ENCODE measurements at regions not wholly inside any gene's neighbourhood (a gene's known extent, or its start where the extent isn't known, plus 50 kb on each side); places are given as distances from the start of the nearest gene placed in this dataset.

DNA sequence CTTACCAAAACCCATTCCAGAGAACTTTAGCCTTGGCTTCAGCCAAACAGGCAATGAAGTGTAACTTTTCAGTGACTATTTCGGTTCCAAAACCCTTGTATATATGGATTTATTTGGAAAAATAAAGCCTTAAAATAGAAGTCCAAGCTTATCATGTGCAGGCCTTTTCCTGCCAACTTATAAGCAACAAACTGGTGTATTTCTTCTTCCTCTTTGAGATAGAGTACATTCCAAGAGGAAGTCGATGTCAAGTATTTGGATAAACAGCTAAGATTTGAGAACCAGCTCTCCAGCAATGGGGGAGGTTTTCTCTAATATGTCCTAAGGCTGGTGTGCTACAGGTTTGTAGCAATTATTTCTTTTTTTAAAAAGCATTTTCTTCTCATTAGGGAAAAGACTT lies 407.8 kb downstream of the DUSP10 start:
- FAIRE-seq: no peak
- no peak for DNase-seq (ENCODE audit: insufficient read length, low spot score)

DNA sequence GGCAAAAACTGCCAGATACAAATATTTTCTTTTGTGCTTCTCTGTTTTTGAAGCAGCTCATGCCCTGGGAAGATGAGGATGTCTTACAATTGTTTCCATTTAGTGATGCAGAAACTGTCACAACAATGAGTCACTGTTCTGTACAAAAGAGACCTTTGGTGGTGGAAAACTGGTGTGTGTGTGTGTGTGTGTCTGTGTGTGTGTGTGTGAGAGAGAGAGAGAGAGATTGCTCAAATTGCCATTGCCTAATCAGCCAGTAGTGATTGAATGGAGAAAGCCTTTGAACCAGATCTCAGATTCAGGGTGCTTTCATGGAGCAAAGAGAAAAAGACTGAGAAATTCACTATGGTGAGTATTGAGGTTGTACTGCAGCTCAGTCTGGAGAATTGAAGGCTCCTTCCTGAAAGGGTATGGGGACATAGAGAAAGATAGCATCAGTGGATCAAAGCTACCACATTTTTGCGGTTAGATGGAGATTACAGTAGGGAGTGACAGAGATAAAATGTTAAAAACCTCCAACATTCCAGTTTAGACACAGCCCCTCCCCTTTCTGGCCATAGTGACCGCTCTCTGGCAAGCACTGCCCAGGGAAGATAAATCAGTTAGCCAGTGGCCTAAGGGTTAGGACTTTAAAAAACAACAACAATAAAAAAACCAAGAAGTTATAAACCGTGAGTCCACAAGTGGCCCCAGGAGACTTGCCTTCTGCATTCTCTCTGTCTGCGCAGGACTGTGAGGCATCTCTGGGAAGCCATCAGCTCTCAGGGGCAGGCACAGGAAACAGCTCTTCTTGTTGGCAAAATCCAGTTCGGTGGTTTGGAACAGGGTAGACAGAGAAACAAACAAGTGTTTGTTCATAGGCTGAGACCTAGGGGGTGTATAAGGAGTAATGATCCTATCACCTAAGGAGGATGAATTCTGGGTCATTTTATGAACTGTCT lies 406.5 kb downstream of the DUSP10 start:
- DNase-seq (ENCODE audit: insufficient read length, low spot score) (peak; percentile 53), FAIRE-seq (no peak)

GRCh38 chr1:221336126-221336525 lies 405.8 kb downstream of the DUSP10 start:
- FAIRE-seq (no peak), DNase-seq (ENCODE audit: insufficient read length, low spot score) (peak; percentile 19)

DNA sequence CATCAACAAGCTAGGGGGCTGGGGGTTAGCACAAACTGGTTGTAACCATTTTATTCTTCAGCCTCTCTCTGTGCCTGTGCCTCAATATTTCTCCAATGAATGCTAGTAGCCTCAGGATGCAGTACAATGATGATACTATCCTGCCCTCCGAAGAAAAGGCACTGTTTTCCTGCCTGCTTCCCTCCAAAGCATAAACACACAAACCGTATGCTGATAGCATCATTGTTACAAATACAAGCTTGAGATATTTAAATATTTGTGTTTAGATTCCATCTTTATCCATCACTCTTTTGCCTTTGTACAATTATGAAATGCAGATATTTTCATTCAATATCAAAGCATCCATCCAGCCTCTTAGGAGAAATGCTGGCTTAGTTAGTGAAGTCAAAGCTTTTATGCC lies 404.8 kb downstream of the DUSP10 start:
- FAIRE-seq: no peak
- no peak for DNase-seq (ENCODE audit: insufficient read length, low spot score)

- no peak for FAIRE-seq
- no peak for DNase-seq (ENCODE audit: insufficient read length, low spot score)
Measured at GRCh38 chr1:221343136-221343535, 398.8 kb downstream of the DUSP10 start.

DNA sequence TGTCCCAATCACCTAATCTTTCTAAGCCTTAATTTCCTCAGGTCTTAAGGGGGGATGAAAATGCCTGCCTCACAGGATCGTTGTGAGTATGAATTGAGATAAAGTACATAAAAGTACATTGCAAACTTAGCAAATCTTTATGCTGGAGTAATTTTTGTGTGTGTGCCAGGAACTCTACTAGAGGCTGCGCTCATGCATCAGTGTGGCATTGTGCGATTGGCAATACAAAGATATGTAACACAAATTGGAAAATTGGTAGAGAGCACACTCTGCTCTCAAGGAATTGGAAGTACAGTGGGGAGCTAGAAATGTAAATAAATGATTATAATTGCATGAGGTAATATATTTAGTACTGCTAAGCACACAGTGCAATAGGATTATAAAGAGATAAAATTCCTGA lies 398.3 kb downstream of the DUSP10 start:
- no peak for DNase-seq (ENCODE audit: insufficient read length, low spot score)
- no peak for FAIRE-seq

DNA sequence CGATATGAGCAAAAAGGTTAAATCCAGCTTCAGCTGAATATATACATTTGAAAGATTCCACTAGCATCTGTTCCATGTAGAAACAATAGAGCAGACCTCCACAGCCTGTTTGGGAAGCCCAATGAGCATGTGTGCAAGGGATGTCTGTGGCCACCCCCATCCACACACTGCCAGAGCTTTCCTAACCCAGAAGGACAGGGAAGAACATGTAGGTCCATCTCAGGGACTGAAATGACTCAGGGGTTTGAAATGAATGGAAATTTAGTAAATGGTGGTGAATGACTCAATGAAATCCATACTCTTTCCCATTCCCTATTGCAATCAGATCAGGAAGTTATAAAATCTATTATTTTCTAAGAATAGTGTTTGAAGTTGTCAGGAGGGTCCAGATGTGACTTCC lies 397.2 kb downstream of the DUSP10 start:
- DNase-seq (ENCODE audit: insufficient read length, low spot score) (no peak), FAIRE-seq (no peak)

GRCh38 chr1:221347706-221348105 lies 394.2 kb downstream of the DUSP10 start:
- FAIRE-seq: no peak

DNA sequence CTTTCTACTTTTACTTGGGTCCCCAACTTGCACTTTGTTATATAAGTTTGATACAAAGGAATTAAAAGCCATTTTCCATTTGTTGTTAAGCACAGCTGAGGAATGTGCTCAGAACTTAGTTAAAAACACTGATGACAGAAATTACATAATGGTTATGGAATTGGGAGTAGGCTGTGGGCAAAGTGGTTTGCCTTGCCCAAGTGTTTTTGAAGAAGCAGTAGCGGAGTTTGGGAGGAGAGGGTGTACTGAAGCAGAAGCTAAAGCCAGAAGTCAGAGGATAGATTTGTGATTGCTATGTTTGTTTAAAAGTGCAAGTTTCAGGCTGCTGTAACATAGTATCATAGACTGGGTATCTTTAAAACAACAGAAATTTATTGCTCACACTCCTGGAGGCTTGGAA lies 391.8 kb downstream of the DUSP10 start:
- DNase-seq (ENCODE audit: insufficient read length, low spot score) (no peak), FAIRE-seq (no peak)

More at GRCh38 chr1:221347706-221348105, 394.2 kb downstream of the DUSP10 start:
- DNase-seq (ENCODE audit: insufficient read length, low spot score): no peak

DNA sequence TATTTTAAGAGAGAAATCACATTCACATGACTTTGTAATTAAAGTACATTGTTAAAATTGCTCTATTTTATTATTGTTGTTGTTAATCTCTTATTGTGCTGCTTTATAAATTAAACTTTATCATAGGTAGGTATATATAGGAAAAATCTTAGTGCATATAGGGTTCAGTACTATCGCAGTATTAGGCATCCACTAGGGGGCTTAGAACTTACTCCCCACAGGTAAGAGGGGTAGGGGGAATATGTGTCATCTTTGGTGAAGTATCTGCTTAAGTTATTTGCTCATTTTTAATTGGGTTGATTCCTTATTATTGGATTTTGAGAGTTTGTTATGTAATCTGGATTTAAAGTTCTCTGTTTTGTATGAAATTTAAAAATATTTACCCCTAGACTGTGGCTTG lies 385.2 kb downstream of the DUSP10 start:
- FAIRE-seq: no peak

DNA sequence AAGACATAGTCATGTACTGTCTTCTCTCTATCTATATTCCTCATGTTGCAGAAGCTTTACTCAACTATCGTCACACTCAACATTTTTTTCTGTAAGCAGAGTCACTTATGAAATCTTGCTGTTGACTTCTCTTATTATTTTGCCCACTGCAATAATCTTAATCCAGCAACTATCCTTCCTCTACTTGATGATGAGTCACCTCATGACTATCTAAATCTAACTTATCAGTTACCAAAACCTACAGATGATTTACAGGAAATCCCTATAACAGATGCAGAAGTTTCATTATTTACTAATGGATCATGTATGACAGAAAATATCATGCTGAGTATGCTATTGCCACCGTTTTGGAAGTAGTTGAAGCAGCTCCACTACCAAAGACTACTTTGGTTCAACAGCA lies 378.9 kb downstream of the DUSP10 start:
- no peak for DNase-seq (ENCODE audit: insufficient read length, low spot score)
- no peak for FAIRE-seq

More for the DNA sequence above, 385.2 kb downstream of the DUSP10 start:
- no peak for DNase-seq (ENCODE audit: insufficient read length, low spot score)

GRCh38 chr1:221366495-221367110 lies 375.3 kb downstream of the DUSP10 start:
- no peak for FAIRE-seq

DNA sequence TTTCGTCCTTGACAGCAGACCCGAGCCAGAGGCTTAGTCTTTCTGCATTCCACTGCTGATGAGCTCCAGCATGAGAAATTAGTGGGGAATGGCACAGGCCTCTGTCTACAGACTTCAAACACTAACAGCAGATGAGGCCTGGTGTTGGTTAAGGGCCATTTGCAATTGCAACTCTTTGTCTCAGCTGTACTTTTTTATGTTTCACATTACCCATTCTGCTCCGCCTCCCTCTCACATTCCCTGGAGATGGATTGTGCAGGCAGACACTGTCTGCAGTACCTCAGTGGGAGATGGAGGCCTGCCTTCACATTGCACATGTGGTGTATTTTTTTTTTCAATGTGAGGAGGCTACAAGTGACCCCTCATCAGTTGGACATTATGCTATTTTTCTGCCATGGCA lies 370.2 kb downstream of the DUSP10 start:
- DNase-seq (ENCODE audit: insufficient read length, low spot score) (no peak), FAIRE-seq (no peak)

More at GRCh38 chr1:221366495-221367110, 375.3 kb downstream of the DUSP10 start:
- DNase-seq (ENCODE audit: insufficient read length, low spot score): no peak

- DNase-seq (ENCODE audit: insufficient read length, low spot score) (no peak), FAIRE-seq (no peak)
Measured at GRCh38 chr1:221373795-221374194, 368.1 kb downstream of the DUSP10 start.

DNA sequence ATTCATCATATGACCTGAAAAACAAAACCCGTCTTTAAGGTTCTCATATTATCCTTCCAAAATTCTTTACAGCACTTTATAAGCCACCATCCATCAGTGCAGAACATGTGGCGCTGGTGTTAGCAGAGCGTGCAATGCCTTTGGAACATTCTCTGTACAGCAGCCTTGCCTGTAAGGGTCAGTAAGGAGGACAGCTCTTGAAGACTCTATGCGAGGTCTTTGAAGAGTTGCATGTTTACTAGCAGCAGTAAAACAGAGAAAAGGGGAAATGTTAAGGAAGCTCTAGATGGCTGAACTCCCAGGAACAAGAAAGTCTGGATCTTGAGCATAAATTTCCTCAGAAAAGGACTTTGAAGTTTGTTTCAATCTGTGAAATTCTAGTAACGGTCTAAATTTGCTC lies 365.6 kb downstream of the DUSP10 start:
- FAIRE-seq: no peak
- DNase-seq (ENCODE audit: insufficient read length, low spot score): no peak

DNA sequence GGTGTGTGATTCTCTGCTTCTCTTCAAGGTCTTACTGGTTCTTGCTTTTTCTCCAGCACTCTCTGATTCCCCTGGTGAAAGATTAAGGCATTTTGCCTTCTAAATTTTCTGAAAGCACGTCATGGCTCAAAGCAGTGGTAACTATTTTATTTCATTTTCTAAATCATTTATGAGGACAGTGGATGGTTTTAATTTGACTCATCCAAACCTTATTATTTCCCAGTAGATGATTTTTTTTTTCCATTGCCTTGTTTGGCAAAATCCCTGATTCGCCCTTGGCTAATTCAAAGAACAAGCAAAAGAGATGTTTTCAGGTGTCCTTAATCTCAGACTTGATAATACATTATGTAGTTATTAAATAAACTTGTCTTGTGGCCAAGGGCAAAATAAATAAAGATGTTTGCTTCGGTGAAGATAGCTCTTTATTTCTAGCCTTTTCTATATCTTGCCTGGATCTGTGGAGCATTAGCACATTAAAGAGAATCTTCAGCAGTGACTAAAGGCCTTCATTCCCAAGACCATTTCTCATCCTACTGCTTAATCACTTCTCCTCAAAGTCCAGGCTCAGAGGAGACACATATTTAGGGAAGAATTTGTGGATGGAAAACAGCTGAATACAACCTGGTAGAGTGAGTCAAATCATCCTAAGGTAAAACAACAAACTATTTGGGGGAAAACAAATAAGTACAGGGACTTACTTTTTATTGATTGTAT lies 359.8 kb downstream of the DUSP10 start:
- FAIRE-seq (no peak), DNase-seq (ENCODE audit: insufficient read length, low spot score) (no peak)

- FAIRE-seq (no peak), DNase-seq (ENCODE audit: insufficient read length, low spot score) (no peak)
Measured at GRCh38 chr1:221392453-221392852, 349.4 kb downstream of the DUSP10 start.

- DNase-seq (ENCODE audit: insufficient read length, low spot score) (peak; percentile 33), FAIRE-seq (peak; percentile 40)
Measured at GRCh38 chr1:221394011-221394544, 347.8 kb downstream of the DUSP10 start.

DNA sequence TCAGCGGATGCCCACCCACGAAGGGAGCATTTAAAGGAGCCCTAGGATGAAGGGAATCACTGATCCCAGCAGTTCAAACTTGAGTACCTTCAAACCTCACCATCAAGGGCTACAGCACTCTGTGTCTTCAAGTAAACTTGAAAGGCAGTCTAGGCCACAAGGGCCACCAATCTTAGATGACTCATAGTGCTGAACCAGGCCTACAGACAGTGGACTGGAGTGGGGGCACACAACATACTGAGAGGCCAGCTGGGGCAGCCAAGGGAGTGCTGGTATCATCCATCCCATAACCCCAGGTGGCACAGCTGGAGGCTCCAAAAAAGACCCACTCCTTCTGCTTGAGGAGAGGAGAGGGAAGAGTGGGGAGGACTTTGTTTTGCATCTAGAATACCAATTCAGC lies 345.4 kb downstream of the DUSP10 start:
- FAIRE-seq: no peak
- no peak for DNase-seq (ENCODE audit: insufficient read length, low spot score)

DNA sequence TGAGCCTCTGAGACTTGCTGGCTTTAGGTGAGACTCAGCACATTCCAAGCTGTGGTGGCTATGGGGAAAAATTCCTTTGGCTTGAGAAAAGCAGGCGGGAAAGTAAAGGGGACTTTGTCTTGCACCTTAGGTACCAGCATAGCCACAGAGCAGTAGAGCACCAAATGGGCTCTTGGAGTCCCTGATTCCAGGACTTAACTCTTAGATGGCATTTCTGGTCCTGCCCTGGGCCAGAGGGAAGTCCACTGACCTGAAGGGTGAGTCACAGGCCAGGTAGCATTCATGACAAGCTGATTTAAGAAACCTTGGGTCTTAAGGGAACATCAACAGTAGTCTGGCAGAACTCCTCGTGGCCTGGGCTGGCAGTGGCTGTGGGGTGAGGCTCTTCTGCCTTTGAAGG lies 344.7 kb downstream of the DUSP10 start:
- FAIRE-seq (no peak), DNase-seq (ENCODE audit: insufficient read length, low spot score) (no peak)

GRCh38 chr1:221397606-221398005 lies 344.3 kb downstream of the DUSP10 start:
- FAIRE-seq: no peak
- no peak for DNase-seq (ENCODE audit: insufficient read length, low spot score)

Measured in HTR-8/SVneo (cell line).